ENCODE measurements at regions not wholly inside any gene's neighbourhood (a gene's known extent, or its start where the extent isn't known, plus 50 kb on each side); places are given as distances from the start of the nearest gene placed in this dataset.
"Not testable (repeated sequence)": the region's sequence is repeated elsewhere in the genome, so short reads cannot be mapped to it uniquely, and the experiment has no call there.

DNA sequence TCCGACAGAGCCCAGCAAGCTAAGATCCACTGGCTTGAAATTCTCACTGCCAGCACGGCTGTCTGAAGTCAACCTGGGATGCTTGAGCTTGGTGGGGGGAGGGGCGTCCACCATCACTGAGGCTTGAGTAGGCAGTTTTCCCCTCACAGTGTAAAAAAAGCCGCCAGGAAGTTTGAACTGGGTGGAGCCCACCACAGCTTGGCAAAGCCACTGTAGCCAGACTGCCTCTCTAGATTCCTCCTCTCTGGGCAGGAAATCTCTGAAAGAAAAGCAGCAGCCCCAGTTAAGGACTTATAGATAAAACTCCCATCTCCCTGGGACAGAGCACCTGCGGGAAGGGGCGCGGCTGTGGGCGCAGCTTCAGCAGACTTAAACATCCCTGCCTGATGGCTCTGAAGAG is 68.7 kb upstream of the LIPC start:
- in situ Hi-C loops (cut with HindIII; ENCODE audit: extremely low pct_ligation_motif_present, low pct_unique_long_range_greater_than_20kb); H3K79me2 ChIP-seq (ENCODE audit: insufficient read depth, low read length); H3K4me2 ChIP-seq (ENCODE audit: low read depth, low read length); BruUV-seq (replicated peaks); H3K9me3 ChIP-seq (ENCODE audit: low read length); H2AFZ ChIP-seq (ENCODE audit: low read length); H3K27ac ChIP-seq (ENCODE audit: extremely low read length, insufficient read depth, low read length); CTCF ChIA-PET (ENCODE audit: low intra/inter-chr PET ratio, low total read pairs); ATAC-seq; intact Hi-C loops (cut with micrococcal nuclease; ENCODE audit: unreplicated experiment); H3K36me3 ChIP-seq (replicated peaks in 1 of 2; ENCODE audit: control insufficient read depth in 1 of 2, insufficient read depth in 2 of 2, low read length in 2 of 2); H4K20me1 ChIP-seq (ENCODE audit: insufficient read depth, low read length); FAIRE-seq; H3K9ac ChIP-seq (ENCODE audit: insufficient read depth, low read depth, low read length); H3K4me3 ChIP-seq (replicated peaks in 1 of 3; ENCODE audit: insufficient read depth in 1 of 3, low read depth in 2 of 3, low read length in 3 of 3); H3K27me3 ChIP-seq (ENCODE audit: control insufficient read depth in 1 of 2, insufficient read depth in 2 of 2, low read length in 2 of 2); DNase-seq (ENCODE audit: low spot score): not testable (repeated sequence)
- POLR2A ChIA-PET: interaction anchor here (1.1 kb wide), 1 partner anchor 32 kb away, joined by 4 read pairs; no protein-coding TSS in a partner anchor
- TF ChIP-seq ZNF281 (CRISPR knock-in tag; IDR thresholded peaks at IDR 0.05; ENCODE audit: borderline replicate concordance): 0 out of 2 replicates have a peak, but pooled peaks have one; percentile 20
- 47% methylated on average over 4 of the region's 8 CpGs for WGBS (ENCODE audit: low lambda C conversion rate)
- H3K4me1 ChIP-seq (ENCODE audit: insufficient read depth, low read length): peaks cover 15% of the 10 kb centered on the region

GRCh38 chr15:58363673-58364072 is 68.1 kb upstream of the LIPC start:
- in situ Hi-C loops (cut with HindIII; ENCODE audit: extremely low pct_ligation_motif_present, low pct_unique_long_range_greater_than_20kb); CTCF ChIA-PET (ENCODE audit: low intra/inter-chr PET ratio, low total read pairs); H3K27ac ChIP-seq (ENCODE audit: extremely low read length, insufficient read depth, low read length); ATAC-seq; intact Hi-C loops (cut with micrococcal nuclease; ENCODE audit: unreplicated experiment); H4K20me1 ChIP-seq (ENCODE audit: insufficient read depth, low read length); H2AFZ ChIP-seq (ENCODE audit: low read length); H3K79me2 ChIP-seq (ENCODE audit: insufficient read depth, low read length); BruUV-seq (replicated peaks); DNase-seq (ENCODE audit: low spot score); H3K4me3 ChIP-seq (replicated peaks in 1 of 3; ENCODE audit: insufficient read depth in 1 of 3, low read depth in 2 of 3, low read length in 3 of 3); H3K27me3 ChIP-seq (ENCODE audit: control insufficient read depth in 1 of 2, insufficient read depth in 2 of 2, low read length in 2 of 2); H3K36me3 ChIP-seq (replicated peaks in 1 of 2; ENCODE audit: control insufficient read depth in 1 of 2, insufficient read depth in 2 of 2, low read length in 2 of 2); FAIRE-seq; H3K9ac ChIP-seq (ENCODE audit: insufficient read depth, low read depth, low read length); H3K9me3 ChIP-seq (ENCODE audit: low read length); TF ChIP-seq SOX6 (IDR thresholded peaks at IDR 0.05): not testable (repeated sequence)
- peaks cover 15% of the 10 kb centered on the region for H3K4me1 ChIP-seq (ENCODE audit: insufficient read depth, low read length)
- H3K4me2 ChIP-seq (ENCODE audit: low read depth, low read length): peak overlapping the region; percentile 24; the same call in 1 of the 2 replicates
- POLR2A ChIA-PET: interaction anchor here (1.1 kb wide), 1 partner anchor 33 kb away, joined by 4 read pairs; no protein-coding TSS in a partner anchor
- WGBS (ENCODE audit: low lambda C conversion rate): 6% methylated on average over 5 of the region's 6 CpGs
- TF ChIP-seq GATAD2A (CRISPR knock-in tag; IDR thresholded peaks at IDR 0.05) (peak; percentile 25; the same call in 1 of the 2 replicates), SOX6 (CRISPR knock-in tag; IDR thresholded peaks at IDR 0.05) (peak; percentile 47), FOXP1 (IDR thresholded peaks at IDR 0.05) (0 out of 2 replicates have a peak, but pooled peaks have one; percentile 8), FOXP1 (CRISPR knock-in tag; IDR thresholded peaks at IDR 0.05) (peak; percentile 60; the same call in 1 of the 2 replicates), FOXA3 (CRISPR knock-in tag; IDR thresholded peaks at IDR 0.05) (peak; percentile 57), TCF7 (IDR thresholded peaks at IDR 0.05; ENCODE audit: low read depth) (0 out of 2 replicates have a peak, but pooled peaks have one; percentile 28)
- TF ChIP-seq, protein P1, sequence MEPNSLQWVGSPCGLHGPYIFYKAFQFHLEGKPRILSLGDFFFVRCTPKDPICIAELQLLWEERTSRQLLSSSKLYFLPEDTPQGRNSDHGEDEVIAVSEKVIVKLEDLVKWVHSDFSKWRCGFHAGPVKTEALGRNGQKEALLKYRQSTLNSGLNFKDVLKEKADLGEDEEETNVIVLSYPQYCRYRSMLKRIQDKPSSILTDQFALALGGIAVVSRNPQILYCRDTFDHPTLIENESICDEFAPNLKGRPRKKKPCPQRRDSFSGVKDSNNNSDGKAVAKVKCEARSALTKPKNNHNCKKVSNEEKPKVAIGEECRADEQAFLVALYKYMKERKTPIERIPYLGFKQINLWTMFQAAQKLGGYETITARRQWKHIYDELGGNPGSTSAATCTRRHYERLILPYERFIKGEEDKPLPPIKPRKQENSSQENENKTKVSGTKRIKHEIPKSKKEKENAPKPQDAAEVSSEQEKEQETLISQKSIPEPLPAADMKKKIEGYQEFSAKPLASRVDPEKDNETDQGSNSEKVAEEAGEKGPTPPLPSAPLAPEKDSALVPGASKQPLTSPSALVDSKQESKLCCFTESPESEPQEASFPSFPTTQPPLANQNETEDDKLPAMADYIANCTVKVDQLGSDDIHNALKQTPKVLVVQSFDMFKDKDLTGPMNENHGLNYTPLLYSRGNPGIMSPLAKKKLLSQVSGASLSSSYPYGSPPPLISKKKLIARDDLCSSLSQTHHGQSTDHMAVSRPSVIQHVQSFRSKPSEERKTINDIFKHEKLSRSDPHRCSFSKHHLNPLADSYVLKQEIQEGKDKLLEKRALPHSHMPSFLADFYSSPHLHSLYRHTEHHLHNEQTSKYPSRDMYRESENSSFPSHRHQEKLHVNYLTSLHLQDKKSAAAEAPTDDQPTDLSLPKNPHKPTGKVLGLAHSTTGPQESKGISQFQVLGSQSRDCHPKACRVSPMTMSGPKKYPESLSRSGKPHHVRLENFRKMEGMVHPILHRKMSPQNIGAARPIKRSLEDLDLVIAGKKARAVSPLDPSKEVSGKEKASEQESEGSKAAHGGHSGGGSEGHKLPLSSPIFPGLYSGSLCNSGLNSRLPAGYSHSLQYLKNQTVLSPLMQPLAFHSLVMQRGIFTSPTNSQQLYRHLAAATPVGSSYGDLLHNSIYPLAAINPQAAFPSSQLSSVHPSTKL (CRISPR knock-in tag; IDR thresholded peaks at IDR 0.05): peak; percentile 22; the same call in 1 of the 2 replicates
